ENCODE measurements at regions not wholly inside any gene's neighbourhood (a gene's known extent, or its start where the extent isn't known, plus 50 kb on each side); places are given as distances from the start of the nearest gene placed in this dataset.

DNA sequence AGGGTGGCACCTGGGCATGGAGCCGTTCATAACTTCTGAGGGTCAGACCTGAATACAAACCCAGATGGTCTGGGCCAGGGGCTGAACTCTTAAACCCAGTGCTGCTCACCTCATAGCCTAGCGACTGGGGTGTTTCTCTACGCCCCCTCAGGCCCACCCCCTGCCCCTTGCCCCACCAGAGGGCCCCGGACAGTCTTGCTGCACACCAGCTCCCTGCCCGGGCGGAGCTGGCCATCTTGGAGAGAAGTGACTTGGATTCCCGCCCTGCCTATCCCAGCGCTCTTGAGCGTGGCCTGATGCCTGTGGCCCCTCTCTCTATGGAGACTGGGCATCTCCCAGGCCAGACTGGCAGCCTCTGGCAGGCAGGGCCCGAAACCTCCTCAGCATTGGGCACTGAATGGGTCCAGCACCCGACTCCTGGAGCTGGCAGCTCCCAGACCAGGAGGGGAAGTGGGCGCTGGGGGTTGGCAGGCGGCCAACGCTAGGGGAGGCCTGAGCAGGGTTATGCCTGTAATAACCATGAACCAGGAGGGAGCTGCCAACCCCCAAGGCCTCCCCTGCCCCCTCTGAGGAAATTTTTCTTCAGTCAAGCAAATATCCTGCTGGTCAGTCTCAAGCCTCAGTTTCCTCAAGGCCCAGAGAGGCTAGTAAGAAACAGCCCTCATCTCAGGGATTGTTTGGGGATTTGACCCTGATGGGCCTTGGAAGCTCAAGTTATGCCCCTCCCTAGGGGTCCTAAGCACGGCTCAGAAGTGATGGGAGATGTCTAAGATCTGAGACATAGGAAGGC, 169.5 kb downstream of the VEGFA start:
- Histone ChIP-seq H3K4me3 (no peak overlapping the region), H3K4me2 (ENCODE audit: insufficient read depth, low read length) (no peak overlapping the region), H3K9me1 (ENCODE audit: control insufficient read depth, insufficient read depth, low read length) (no peaks in the 10 kb centered on the region), H3K79me2 (ENCODE audit: control insufficient read depth, insufficient read depth, low read length) (no peaks in the 10 kb centered on the region), H3K27me3 (ENCODE audit: control insufficient read depth in 2 of 2, insufficient read depth in 2 of 2, low read length in 2 of 2) (no peaks in the 10 kb centered on the region), H4K20me1 (replicated peaks; ENCODE audit: control insufficient read depth, insufficient read depth, low read length) (no peaks in the 10 kb centered on the region), H2AFZ (ENCODE audit: low read depth, low read length) (no peak overlapping the region), H3K36me3 (ENCODE audit: control insufficient read depth, insufficient read depth, low read length) (no peaks in the 10 kb centered on the region), H3K4me1 (replicated peaks in 1 of 2; ENCODE audit: control insufficient read depth in 2 of 2, insufficient read depth in 2 of 2, low read length in 2 of 2) (peaks cover 35 to 41% of the 10 kb centered on the region in 2 experiments), H3K9me3 (replicated peaks; ENCODE audit: control insufficient read depth, insufficient read depth, low read depth, low read length) (no peaks in the 10 kb centered on the region), H3K9ac (ENCODE audit: insufficient read depth in 1 of 2, low read depth in 2 of 2, low read length in 2 of 2) (0 out of 4 replicates have a peak overlapping the region, but pooled peaks of 1 of the 2 experiments have one; percentile 32), H3K27ac (ENCODE audit: extremely low read depth, low read depth, low read length) (no peak overlapping the region)
- no peak for DNase-seq (ENCODE audit: extremely low read depth in 1 of 4, low spot score in 3 of 4)
- 91% methylated on average over 13 of the region's 15 CpGs for WGBS (ENCODE audit: insufficient coverage, low coverage, missing lambda C conversion rate)
- peak; percentile 83 for TF ChIP-seq NFIC (IDR thresholded peaks at IDR 0.05)
- TF ChIP-seq, protein P1, sequence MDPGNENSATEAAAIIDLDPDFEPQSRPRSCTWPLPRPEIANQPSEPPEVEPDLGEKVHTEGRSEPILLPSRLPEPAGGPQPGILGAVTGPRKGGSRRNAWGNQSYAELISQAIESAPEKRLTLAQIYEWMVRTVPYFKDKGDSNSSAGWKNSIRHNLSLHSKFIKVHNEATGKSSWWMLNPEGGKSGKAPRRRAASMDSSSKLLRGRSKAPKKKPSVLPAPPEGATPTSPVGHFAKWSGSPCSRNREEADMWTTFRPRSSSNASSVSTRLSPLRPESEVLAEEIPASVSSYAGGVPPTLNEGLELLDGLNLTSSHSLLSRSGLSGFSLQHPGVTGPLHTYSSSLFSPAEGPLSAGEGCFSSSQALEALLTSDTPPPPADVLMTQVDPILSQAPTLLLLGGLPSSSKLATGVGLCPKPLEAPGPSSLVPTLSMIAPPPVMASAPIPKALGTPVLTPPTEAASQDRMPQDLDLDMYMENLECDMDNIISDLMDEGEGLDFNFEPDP (CRISPR knock-in tag; IDR thresholded peaks at IDR 0.05), result no peak
- no TSS peak for BruUV-seq (replicated peaks)
- POLR2A ChIA-PET, result interaction anchor here (0.6 to 6.1 kb wide), 6 partner anchors 10 to 310 kb away, joined by 3 to 47 read pairs (median 4); partner anchors contain the start of gene GTPBP2
- CTCF ChIA-PET (ENCODE audit: low intra/inter-chr PET ratio), result no interaction called here
- FAIRE-seq, result no peak
- intact Hi-C loops (cut with micrococcal nuclease), result no loop called here
- no peak for ATAC-seq
- in situ Hi-C loops (cut with MboI), result no loop called here

All from K562 (cell line).